NB4 (cell line): ENCODE measurements at regions not wholly inside any gene's neighbourhood (a gene's known extent, or its start where the extent isn't known, plus 50 kb on each side); places are given as distances from the start of the nearest gene placed in this dataset.

Experiments used
- CTCF ChIP-seq: IDR thresholded peaks from one replicate; pipeline ENCODE4 v1.5.1; 2012; ENCODE audit warnings: low read depth, low read length
- MAX ChIP-seq: IDR thresholded peaks from 2 replicates; pipeline ENCODE4 v1.6.1; 2011; ENCODE audit warnings: low read depth, low read length
- MYC ChIP-seq: IDR thresholded peaks from 2 replicates; pipeline ENCODE4 v1.6.1; 2011; ENCODE audit warnings: low read depth, low read length
- POLR2A ChIP-seq: IDR thresholded peaks from 2 replicates; pipeline ENCODE4 v1.6.1; 2011; ENCODE audit warnings: mild to moderate bottlenecking; ENCODE audit not compliant: insufficient read length; ENCODE audit errors: extremely low read depth

- TF ChIP-seq MYC = no peak
- TF ChIP-seq CTCF = no peak
- no peak for TF ChIP-seq POLR2A
- no peak for TF ChIP-seq MAX
These were observed 490.3 kb upstream of the IRAK1BP1 start for GRCh38 chr6:78377056-78377455.
